ENCODE measurements at regions not wholly inside any gene's neighbourhood (a gene's known extent, or its start where the extent isn't known, plus 50 kb on each side); places are given as distances from the start of the nearest gene placed in this dataset.
A peak's percentile ranks its signal among the peaks of the same experiment; 100 is the strongest.

- TF ChIP-seq, protein P1, sequence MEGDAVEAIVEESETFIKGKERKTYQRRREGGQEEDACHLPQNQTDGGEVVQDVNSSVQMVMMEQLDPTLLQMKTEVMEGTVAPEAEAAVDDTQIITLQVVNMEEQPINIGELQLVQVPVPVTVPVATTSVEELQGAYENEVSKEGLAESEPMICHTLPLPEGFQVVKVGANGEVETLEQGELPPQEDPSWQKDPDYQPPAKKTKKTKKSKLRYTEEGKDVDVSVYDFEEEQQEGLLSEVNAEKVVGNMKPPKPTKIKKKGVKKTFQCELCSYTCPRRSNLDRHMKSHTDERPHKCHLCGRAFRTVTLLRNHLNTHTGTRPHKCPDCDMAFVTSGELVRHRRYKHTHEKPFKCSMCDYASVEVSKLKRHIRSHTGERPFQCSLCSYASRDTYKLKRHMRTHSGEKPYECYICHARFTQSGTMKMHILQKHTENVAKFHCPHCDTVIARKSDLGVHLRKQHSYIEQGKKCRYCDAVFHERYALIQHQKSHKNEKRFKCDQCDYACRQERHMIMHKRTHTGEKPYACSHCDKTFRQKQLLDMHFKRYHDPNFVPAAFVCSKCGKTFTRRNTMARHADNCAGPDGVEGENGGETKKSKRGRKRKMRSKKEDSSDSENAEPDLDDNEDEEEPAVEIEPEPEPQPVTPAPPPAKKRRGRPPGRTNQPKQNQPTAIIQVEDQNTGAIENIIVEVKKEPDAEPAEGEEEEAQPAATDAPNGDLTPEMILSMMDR (IDR thresholded peaks at IDR 0.05), result no peak
- DNase-seq (ENCODE audit: low spot score), result no peak
Measured at GRCh38 chr3:87069971-87070370, 79.0 kb upstream of the VGLL3 start.

GRCh38 chr3:87069021-87069420 lies 78.1 kb upstream of the VGLL3 start:
- no peak for DNase-seq (ENCODE audit: low spot score)
- Histone ChIP-seq H3K4me3 (no peak overlapping the region), H3K27ac (no peak overlapping the region)
- TF ChIP-seq, protein P1 (IDR thresholded peaks at IDR 0.05), result no peak

More at GRCh38 chr3:87069971-87070370, 79.0 kb upstream of the VGLL3 start:
- Histone ChIP-seq H3K27ac (no peak overlapping the region), H3K4me3 (no peak overlapping the region)

- Histone ChIP-seq H3K27ac (no peak overlapping the region), H3K4me3 (no peak overlapping the region)
- TF ChIP-seq, protein P1 (IDR thresholded peaks at IDR 0.05), result no peak
- DNase-seq (ENCODE audit: low spot score), result no peak
Measured at GRCh38 chr3:87062685-87063084, 71.7 kb upstream of the VGLL3 start.

GRCh38 chr3:87057474-87057873 lies 66.5 kb upstream of the VGLL3 start:
- Histone ChIP-seq H3K4me3 (no peak overlapping the region), H3K27ac (no peak overlapping the region)
- no peak for DNase-seq (ENCODE audit: low spot score)
- TF ChIP-seq, protein P1 (IDR thresholded peaks at IDR 0.05), result no peak

DNA sequence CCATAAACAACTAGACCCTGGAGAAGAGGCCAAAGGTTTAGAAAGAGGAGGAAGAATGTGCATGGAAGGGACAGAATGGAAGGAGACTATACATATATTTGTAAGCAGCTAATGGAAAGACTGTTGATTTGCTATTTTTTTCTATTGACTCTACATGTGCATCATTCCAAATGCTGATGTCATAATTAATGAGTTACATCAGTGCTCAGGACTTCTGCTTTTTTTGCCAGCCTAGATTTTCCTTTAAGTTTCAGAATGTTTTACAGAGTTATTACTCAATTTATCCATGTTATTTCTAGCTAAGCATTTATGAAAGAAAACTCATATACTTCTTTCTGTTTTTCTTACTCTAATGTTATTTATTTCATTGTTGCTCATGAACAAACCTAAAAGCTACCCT lies 62.6 kb upstream of the VGLL3 start:
- H3K4me3 ChIP-seq, result no peak overlapping the region
- DNase-seq (ENCODE audit: low spot score), result no peak
- TF ChIP-seq, protein P1 (IDR thresholded peaks at IDR 0.05), result no peak
- H3K27ac ChIP-seq, result no peak overlapping the region

DNA sequence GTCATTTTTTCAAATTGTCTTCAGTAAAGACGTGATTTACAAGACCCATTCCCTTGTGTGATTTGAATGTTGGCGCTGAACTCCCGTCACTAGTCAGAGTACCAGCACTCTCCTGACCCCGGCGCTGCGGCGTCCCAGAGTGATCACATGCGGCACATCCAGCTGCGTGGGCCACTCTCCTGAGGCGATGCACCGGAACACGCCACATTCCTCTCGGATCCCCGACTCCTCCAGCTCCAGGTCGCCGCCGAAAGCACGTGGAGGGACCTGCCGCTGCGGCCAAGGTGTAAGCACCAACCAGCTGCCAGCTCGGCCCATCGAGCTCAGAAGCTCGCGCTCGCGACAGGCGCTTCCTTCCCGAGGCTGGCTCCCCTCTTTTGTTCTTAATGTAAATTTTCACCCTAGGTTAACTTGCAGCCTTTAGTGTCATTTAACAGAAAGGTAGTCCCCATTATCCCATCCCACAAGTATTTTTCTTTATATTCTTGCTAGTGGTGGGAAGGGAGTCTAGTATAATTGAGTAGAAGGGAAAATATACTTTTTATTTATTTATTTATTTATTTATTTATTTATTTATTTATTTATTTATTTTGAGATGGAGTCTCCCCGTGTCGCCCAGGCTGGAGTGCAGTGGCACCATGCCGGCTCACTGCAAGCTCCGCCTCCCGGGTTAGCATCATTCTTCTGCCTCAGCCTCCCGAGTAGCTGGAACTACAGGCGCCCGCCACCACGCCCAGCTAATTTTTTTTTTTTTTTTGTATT lies 61.7 kb upstream of the VGLL3 start:
- DNase-seq (ENCODE audit: low spot score), result peak; percentile 58
- TF ChIP-seq, protein P1 (IDR thresholded peaks at IDR 0.05), result no peak
- no peak overlapping the region for H3K27ac ChIP-seq
- no peak overlapping the region for H3K4me3 ChIP-seq

- DNase-seq (ENCODE audit: low spot score), result no peak
- TF ChIP-seq, protein P1 (IDR thresholded peaks at IDR 0.05), result no peak
- no peak overlapping the region for H3K27ac ChIP-seq
- H3K4me3 ChIP-seq, result no peak overlapping the region
Measured at GRCh38 chr3:87047852-87048251, 56.9 kb upstream of the VGLL3 start.
